GM13976 (cell line): ENCODE measurements at regions not wholly inside any gene's neighbourhood (a gene's known extent, or its start where the extent isn't known, plus 50 kb on each side); places are given as distances from the start of the nearest gene placed in this dataset.
A peak's percentile ranks its signal among the peaks of the same experiment; 100 is the strongest.

Experiments used
- DNase-seq: peaks from one replicate; pipeline ENCODE4 v3.0.0; 2012; ENCODE audit warnings: low spot score
- in situ Hi-C: fragments of 300-500 bp; cut with MboI; formaldehyde crosslinking; loops from one replicate; pipeline ENCODE4 v1.12.0; 2022; ENCODE audit warnings: low sequenced_read_pairs, mixed read lengths, inconsistent platforms; ENCODE audit not compliant: unreplicated experiment
- TF ChIP-seq, protein P1 (sequence below): IDR thresholded peaks from 2 replicates; pipeline ENCODE4 v1.5.1; 2012; ENCODE audit warnings: borderline replicate concordance, mild to moderate bottlenecking; ENCODE audit not compliant: insufficient read depth; ENCODE audit errors: extremely low read depth, missing control alignments, control extremely low read depth

- DNase-seq = no peak
These were observed 124.7 kb downstream of the PAPOLA start for GRCh38 chr14:96626916-96627315.

GRCh38 chr14:96627386-96627785 is 125.2 kb downstream of the PAPOLA start:
- in situ Hi-C loops = no loop called here
- DNase-seq = no peak
- TF ChIP-seq, protein P1, sequence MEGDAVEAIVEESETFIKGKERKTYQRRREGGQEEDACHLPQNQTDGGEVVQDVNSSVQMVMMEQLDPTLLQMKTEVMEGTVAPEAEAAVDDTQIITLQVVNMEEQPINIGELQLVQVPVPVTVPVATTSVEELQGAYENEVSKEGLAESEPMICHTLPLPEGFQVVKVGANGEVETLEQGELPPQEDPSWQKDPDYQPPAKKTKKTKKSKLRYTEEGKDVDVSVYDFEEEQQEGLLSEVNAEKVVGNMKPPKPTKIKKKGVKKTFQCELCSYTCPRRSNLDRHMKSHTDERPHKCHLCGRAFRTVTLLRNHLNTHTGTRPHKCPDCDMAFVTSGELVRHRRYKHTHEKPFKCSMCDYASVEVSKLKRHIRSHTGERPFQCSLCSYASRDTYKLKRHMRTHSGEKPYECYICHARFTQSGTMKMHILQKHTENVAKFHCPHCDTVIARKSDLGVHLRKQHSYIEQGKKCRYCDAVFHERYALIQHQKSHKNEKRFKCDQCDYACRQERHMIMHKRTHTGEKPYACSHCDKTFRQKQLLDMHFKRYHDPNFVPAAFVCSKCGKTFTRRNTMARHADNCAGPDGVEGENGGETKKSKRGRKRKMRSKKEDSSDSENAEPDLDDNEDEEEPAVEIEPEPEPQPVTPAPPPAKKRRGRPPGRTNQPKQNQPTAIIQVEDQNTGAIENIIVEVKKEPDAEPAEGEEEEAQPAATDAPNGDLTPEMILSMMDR = no peak

More at GRCh38 chr14:96626916-96627315, 124.7 kb downstream of the PAPOLA start:
- in situ Hi-C loops = no loop called here
- TF ChIP-seq, protein P1 = no peak

GRCh38 chr14:96627811-96628775 is 125.9 kb downstream of the PAPOLA start:
- no peak for DNase-seq
- TF ChIP-seq, protein P1 = no peak
- in situ Hi-C loops = no loop called here

DNA sequence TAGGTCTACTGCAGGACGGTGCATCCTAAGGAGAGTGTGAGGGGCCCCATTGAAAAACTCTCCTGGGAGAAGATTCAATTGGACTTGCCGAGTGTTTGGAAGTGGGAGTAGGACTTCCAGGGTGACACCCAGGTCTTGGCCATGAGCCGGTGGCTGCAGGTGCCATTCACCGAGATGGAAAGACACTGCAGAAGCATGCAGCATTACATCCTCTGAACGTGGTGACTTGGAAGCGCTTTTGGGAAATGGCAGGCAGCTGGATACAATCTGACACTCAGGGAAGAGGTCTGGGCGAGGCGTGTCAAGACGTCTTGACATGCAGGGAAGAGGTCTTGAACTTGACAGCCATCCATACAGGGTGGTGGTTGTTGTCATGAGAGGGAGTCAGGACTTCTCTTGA is 126.9 kb downstream of the PAPOLA start:
- DNase-seq = no peak
- in situ Hi-C loops = no loop called here
- TF ChIP-seq, protein P1 = no peak

DNA sequence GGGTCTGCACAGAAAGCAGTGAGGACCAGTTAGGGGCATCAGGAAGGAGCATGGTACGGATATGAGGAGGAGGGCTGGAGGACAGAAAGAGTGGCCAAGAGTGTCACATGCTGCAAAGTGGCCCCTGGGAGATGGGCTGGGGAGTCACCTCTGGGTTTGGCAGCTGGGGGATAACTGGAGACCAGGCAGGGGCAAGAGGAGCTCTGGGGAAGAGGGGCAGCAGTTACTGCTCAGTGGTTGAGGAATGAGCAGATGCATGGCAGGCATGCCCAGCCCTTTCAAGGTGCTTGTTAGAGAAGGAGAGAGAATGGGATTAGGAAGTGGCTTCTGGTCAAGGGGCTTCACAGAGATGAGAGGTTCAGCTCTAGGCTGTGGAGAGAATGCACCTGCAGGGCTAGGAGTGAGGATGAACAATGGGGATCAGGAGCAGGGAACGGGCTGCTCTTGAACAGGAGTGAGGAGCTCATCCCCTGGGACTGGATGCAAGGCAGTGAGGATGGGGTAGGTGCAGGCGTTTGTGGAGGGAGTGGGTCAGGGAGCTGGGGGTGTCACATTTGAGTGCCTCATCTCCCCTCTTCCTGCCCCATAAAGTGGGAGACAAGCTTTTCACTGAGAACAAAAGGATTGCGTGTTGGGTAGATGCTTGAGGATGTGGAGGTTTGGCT is 127.5 kb downstream of the PAPOLA start:
- in situ Hi-C loops = no loop called here
- DNase-seq = peak; percentile 5
- TF ChIP-seq, protein P1 = no peak

DNA sequence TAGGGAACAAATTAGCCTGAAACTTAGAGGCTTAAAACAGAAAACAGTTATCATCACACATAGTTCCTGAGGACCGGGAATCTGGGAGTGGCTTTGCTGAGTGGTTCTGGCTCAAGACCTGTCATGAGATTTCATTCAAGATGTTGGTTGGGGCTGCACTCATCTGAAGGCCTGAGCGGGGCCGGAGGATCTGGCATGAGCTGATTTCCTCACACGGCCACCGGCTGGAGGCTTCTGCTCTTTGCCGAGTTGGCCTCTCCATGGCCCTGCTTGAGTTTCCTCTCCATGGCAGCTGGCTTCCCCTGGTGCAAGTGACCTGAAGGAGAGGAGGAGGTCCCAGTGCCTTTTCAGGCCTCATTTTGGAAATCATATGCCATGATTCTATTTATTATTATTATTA is 128.1 kb downstream of the PAPOLA start:
- DNase-seq = no peak
- TF ChIP-seq, protein P1 = no peak
- in situ Hi-C loops = no loop called here
